GM04504 (cell line): ENCODE measurements at regions not wholly inside any gene's neighbourhood (a gene's known extent, or its start where the extent isn't known, plus 50 kb on each side); places are given as distances from the start of the nearest gene placed in this dataset.

Source experiments
- DNase-seq: peaks from one replicate; pipeline ENCODE4 v3.0.0-alpha.2; 2012; ENCODE audit warnings: low read depth

DNA sequence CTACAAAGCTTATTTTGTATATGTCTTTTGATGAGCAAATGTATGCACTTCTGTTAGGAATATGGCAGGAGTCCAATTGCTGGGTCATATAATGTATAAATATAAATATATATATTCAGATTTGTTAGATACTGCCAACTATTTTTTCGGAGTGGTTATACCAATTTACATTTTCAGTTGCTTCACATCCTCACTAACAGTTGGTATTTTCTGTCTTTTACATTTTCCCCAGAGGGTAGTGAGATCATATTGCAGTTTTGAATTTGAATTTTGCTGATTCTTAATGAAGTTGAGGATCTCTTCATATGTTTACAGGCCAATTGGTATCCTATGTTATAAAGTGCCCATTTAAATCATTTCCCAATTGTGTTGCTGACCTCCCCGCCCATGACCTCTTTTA, 139.0 kb upstream of the KCNMB2 start:
- DNase-seq, result no peak

DNA sequence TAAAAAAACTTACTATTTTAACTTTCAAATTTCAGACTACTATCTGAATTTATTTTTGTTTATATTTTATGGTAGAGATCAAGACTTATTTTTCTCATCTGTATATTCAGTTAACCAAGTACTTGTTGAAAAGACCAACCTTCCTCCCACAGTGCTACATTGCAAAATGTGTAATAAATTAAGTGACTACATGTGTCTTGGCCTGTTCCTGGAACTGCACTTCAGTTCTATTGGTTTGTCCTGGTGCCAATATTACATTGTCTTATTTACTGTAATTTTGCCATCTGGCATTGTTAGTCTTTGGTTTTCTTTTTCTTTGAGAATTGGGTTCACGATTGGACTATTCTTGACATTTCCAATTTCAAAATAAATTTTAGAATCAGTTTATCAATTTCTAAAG, 138.4 kb upstream of the KCNMB2 start:
- DNase-seq, result no peak

DNA sequence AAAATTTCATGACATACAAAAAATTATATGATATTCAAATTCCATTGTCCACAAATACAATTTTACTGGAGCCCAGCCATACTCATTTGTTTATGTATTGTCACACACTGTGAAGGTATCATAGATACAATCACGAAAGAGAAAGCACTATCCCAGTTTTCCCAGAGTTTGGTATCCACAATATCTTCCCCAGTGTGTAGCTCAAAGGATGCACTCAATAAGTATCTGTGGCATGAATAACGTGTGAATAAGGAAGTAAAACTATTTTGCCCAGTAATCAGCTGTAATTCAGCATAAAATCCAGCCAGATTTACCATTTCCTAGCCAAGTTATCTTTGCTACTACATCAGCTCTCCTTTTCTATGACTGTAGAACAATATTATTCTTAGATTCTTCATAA, 131.3 kb upstream of the KCNMB2 start:
- DNase-seq, result no peak

DNA sequence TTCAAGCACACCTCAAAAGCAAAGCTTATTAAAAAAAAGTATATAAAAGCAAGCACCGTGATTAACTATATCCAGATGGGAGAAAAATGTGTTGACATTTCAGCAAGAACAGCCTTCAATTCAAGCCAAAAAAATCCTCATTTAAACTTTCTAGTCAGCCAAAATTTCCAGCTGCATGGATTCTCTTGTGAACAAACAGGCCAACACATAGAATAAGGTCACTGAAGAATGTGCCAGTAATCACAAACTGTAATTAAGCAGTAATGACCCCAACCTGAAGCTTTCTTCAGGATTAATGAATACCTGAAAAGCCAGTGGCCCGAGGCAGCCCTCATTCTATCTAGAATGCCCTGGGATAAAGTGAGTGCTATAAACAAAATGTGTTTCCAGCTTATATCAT, 130.7 kb upstream of the KCNMB2 start:
- DNase-seq, result no peak

DNA sequence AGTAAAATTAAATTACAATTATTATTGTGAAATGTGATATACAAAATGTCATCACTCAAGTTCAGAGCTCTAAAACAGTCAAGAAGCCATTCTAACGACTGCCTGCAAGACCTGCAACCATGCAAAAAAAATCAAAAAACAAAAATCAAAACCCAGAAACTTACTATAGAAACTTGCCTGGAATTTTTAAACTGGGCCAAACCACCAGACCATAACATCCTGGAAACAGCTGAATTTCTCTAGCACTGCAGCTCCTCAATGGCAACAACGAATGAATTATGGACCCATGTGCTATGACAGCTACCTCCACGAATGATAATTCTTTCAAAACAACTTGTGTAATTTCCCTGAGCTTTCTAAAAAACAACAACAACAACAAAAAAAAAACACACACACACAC, 130.0 kb upstream of the KCNMB2 start:
- DNase-seq, result peak; percentile 61

DNA sequence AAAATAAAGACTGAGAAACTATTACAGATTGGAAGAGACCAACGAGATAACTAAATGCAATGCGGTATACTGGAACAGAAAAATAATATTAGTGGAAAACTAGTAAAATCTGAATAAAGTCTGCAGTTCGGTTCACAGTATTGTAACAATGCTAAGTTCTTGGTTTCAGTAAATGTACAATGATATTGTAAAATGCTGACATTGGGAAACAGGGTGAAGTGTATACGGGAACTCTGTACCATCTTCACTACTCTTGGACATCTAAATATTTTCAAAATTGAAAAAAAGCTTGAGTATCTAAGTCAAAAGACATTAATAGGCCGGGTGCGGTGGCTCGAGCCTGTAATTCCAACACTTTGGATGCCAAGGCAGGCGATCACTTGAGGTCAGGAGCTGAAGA, 120.9 kb upstream of the KCNMB2 start:
- no peak for DNase-seq

DNA sequence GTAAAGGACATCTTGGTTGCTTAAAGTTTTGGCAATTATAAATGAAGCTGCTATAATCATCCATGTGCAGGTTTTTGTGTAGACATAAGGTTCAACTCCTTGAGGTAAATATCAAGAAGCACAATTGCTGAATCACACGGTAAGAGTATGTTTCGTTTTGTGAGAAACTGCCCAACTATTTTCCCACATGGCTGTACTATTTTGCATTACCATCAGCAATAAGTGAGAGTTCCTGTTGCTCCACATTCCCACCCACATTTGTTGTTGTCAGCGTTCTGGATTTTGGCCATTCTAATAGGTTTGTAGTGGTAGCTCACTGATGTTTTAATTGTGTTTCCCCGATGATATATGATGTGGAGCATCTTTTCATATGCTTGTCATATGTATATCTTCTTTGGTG, 118.5 kb upstream of the KCNMB2 start:
- no peak for DNase-seq

DNA sequence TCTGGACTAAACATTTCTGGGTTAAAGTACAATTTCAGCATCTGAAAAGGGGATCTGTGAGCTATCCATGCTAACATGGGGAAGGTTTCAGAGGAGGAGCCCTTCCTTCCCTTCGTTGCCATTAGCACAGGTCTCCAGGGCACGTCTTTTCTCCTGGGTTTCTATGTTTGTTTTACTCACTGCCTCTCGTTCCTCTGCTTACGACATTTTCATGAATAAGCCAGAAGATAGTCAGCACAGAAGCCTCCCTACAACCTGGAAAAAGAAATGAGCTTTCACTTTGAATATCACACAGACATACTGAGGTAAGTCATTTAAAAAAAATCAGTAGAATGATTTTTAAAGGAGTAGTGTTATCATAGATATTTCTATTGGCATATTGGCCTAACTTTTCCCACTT, 117.2 kb upstream of the KCNMB2 start:
- DNase-seq, result no peak

DNA sequence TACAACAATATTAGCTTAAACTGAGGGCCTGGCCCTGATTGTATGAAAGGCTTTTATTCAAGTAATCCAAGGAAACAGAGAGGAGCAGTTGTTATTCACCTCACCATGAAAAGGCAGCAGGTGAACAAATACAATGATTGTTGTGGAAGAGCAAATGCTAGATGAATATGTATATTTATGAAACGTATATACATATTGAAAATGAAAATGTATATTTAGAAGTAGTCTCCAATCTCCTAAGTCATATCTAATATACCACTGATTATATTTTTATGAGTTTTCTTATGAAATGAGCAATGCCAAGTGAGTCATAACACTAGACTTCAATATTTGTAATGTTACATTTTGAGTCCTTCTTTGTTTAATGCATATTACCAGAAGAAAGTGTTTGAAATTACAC, 116.2 kb upstream of the KCNMB2 start:
- DNase-seq, result no peak

DNA sequence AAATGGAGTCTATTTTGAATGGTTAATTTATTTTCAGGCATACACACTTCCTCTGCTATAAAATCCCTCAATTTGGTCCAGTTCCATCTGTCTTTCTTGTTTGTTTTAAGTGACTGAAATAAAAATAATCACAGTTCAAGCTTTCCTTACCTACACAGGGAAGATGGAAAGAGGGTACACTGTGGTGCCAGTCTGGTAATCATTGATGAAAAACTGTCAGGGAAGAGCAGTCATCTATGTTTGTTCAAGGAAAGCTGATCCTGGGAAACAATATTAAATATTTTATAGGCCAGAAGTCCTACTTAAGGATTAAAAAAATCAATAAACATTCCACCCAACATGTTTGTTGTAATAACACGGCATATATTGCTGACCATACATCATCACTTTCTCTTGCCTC, 115.2 kb upstream of the KCNMB2 start:
- no peak for DNase-seq

DNA sequence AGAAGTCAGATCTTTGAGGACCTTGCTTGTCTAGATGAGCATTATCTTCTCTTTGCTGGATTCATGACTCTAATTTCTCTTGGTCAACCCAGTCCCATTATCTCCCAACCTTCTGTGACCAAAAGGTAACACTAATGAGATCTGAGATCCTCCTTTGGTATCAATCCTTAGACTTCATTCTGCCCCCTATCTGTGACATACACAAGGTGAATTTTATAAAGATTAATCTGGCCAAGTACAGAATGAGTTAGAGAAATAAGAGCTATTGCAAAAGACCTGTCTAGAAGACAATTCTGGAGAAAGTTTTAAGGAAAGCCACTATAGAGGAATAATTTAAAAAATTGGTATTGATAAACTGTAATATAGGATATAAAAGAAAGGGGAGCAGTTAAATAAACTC, 113.8 kb upstream of the KCNMB2 start:
- no peak for DNase-seq

DNA sequence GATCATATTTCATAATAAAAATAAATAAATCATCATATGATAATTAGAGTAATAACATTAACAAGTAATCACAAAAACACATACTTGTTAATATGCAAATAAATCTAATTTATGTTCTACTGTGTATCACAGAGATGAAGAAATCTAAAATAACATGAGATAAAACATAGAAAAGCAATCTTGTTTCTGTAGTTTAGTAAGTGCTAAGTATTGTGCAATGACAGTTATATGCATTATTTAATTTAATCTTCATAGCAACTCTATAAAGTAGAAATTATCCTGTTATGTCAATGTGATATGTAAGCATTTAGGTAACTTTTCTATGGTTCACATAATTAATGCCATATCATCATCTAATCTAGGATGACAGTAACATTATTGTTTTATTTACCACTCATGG, 108.2 kb upstream of the KCNMB2 start:
- DNase-seq, result no peak

DNA sequence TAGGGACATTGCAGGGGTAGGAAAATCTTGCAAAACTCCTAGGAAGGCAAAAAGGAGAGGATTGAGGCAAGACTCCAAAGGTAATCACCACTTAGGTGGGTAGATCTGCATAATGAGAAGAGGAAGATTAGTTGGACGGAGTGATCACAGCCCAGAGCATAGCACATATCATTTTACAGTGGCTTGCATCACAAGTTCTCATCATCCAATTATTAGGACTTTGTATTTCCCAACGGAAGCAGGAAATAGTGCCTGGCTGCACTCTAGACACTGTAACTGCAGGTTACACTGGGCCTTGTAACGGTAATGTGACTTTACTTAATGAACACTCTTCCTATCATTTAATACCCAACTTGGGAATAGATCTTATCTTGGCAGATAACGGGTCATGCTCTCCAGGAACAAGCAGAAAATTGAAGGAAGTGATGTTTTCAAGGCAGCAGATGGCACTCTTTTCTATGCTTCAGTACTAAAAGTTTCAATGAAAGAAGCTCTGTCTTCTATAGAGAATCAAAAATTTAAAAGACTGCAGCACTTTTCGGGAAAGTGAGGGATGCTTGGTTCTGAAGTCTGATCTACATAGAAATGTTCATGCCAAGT, 101.9 kb upstream of the KCNMB2 start:
- no peak for DNase-seq

DNA sequence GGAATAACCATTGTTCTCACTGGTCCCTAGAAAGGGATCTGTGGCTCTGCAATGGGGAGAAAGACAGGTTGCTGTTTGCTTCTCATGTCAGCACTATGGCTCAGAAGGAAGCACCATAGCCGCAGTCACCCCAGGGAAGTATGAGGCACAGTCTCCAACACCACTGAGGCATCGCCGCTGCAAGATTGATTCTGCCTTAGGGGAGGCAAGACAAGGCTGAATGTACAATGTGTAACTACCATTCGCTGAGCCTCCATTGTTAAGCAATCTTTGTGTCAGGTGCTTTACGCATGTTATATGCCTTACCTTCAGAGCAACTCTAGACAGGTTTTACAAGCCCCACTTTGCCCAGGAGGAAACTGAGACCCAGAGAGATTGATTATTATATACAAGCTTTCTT, 100.7 kb upstream of the KCNMB2 start:
- no peak for DNase-seq

DNA sequence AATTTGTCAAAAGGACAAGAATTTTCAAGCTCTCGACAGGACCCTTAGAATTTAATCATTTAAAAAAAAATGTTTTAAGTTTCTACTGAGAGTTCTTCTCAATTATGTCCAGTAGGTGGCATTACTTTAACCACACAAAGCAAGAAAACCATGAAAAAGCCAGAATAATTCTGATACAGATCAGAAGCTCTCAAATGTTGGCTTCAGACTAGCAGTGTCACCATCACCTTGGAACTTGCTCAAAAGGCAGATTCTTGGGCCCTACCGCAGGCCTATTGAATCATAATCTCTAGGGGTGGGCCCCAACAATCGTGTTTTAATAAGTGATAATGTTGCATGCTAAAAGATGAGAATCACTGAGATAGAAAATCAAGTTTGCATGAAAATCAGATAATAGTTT, 99.5 kb upstream of the KCNMB2 start:
- peak; percentile 55 for DNase-seq

DNA sequence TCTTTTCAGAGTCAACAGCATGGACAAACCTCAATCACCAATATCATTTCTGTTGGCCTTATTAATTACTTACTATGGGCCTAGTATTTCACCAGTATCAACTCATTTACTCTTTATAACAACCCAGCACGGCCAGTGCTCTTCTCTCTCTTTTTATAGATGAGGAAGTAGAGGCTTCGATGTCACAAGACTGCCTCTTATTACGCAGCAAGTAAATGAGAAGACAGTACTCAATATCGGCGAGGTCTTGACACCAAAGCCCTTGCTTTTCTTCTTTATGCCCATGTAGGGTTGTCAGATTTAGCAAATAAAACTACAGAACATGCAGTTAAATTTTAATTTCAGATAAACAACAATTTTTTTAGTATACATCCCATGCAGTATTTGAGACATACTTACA, 99.0 kb upstream of the KCNMB2 start:
- DNase-seq, result no peak

DNA sequence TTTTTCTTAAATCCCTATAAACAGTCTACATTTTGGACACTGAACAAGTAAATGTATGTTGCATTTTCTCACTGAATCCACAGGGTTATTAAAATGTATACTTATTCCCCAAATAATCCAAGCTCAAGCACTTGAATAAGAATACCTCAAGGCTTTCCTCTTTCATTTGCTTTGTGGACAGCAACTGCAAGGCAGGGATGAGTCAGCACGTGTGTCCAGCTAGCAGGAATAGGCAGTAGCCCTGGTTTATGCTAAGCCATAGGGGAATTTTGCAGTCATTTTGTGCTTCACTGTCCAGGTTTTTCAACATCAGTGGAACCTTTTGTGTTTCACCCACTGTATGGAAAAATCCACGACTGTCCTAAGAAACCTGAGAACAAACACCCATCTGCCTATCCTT, 96.7 kb upstream of the KCNMB2 start:
- DNase-seq, result no peak

DNA sequence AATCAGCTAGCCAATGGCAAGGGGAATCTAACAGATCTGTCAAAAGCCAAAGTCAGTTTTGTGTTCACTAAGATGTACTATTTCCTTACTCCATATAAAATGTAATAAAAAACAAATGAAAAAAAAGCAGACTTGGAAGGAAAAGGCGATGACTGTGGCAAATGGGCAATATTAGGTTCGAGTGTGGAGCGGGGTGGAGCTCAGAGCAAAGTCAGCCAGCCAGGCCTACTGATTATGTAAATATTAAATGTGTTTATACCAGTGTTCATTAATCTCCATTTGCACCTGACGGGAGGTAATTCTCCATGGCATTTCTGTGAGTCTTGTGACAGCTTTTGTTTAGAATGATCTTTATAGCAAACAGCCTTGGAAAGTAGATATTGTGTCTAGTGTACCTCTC, 96.2 kb upstream of the KCNMB2 start:
- no peak for DNase-seq

DNA sequence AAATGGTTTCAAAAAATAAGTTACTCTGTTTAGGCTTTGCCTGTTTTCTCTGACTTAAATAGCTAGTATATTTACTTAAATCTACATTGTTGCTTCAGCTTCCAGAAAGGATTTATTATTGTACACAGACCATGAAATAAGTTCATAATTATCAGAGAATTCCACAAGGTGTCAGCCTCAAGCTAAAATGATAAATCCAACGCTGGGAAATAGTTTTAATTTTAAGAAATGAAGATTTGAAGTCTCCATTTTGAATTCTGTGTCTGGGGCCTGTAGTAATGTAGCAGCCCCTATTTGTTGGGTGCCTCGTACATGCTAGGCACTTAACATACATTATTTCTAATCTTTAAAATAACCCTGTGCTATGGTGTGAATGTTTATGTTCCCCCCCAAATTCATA, 92.6 kb upstream of the KCNMB2 start:
- DNase-seq, result no peak

DNA sequence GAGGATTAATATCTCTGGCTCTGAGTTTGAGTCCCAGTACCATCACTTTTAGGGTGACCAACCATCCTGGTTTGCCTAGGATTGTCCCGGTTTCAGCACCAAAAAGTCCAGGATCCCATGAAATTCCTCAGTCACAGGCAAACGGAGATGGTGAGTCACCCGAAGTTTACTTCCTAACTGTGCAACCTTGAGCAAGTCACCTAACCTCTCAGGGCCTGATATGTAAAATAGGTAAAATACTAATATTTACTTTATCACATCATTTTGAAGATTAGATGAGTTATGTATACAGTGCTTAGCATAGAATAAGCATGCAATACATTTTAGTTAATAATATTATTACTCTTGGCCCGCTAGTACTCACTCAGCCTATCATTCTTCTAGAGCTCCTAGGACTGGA, 91.1 kb upstream of the KCNMB2 start:
- no peak for DNase-seq

DNA sequence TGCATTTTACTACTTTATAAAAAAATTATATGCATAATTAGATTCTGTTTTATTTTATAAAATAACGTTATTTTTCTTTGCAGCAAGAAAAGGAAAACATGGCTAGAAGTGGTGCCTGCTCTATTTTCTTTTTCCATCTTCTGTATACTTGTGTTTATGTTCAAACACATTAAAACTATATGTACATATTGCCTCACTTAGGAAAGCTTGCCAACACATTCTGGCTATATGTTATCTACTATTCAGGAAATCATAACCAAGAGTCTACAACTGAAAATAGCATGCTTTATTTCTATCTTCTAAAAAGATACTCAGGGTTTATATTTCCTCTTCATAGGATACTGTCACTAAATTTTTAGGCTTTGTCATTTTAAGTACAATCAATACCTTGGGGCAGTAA, 90.2 kb upstream of the KCNMB2 start:
- no peak for DNase-seq

DNA sequence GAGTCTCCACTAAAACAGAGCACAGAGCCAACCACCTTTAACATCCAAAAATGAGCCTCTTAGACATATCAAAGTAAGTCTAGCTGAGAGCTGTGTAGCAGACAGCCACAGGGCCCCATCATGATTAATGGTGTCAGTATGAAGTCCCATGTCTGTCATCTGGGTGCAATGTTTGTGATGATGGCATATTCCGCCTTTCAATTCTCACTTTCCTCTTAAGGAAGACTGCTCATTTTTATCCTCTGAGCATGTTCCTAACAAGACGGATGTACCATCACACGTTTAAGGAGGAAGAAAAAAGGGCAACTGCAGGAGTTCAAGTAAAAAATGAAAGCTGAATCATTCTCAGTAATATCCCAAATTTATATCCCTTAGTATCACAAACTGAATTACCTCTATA, 85.8 kb upstream of the KCNMB2 start:
- no peak for DNase-seq

DNA sequence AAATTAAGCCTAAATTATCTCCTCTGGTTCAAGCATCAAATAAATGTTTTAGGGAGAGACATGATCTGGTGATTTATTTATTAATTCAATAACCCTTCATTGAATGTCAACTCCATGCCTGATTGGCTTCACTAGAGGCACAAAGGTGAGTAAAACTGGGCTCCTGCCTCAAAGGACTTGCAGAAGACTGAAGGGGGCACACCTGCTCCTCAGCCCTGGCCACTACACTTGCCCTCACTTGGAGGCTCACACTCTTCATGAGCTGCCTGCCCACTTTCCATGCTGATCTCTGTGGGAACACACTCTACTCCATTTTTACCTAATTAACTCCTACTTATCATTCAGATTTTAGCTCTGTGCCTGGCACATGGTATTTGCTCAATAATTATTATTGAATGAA, 84.4 kb upstream of the KCNMB2 start:
- no peak for DNase-seq

DNA sequence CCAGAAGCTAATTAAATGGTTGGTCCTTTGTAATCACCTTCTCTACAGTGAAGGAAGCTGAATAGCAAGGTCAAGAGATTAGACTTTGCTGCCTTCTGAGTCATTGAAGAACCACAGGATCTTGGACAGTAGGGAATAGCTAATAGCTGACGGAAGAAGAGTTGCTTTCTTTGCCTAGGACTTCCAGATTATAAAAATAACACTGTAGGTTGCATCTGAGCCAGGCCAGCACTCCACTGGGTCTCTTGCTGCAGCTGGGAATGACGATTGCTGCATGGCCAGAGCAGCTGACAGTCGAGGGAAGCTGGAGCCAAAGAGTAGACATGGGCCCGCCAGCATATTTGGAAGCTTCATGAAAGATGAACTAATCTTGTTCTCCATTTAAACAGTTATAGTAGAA, 81.5 kb upstream of the KCNMB2 start:
- DNase-seq, result peak; percentile 30

DNA sequence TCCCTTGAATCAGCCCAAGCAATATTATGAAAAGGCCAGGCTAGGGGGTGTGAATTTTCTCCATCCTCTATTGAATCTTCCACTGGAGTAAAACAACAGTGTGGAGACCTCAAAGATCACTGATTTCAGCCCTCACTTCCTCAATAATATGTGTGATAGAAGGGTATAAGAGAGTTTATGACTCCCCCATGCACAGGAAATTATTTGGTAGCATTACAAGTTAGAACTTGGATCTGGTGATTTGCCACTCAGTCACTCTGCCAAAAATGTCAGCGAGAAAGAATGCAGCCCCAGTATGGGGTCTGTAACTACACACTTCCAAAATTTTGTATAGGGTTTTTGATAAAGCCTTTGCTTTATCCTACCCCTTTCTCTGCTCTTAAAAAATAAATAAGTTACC, 81.0 kb upstream of the KCNMB2 start:
- no peak for DNase-seq
